Trophoblast cell (in vitro differentiated cells and primary cell): ENCODE measurements at regions not wholly inside any gene's neighbourhood (a gene's known extent, or its start where the extent isn't known, plus 50 kb on each side); places are given as distances from the start of the nearest gene placed in this dataset.

Experiments used
- DNase-seq, 2 donors: peaks; one replicate each; pipeline ENCODE4 v3.0.0-alpha.2; 2016
- H2AFZ ChIP-seq: 2 replicates; pipeline ENCODE4 v1.6.1; 2013; ENCODE audit warnings: low read length, moderate library complexity, mild to moderate bottlenecking; ENCODE audit not compliant: insufficient read depth, poor library complexity
- H2AK5ac ChIP-seq: 2 replicates; pipeline ENCODE4 v1.6.1; 2013; ENCODE audit warnings: mild to moderate bottlenecking, low read length
- H2BK120ac ChIP-seq: 2 replicates; pipeline ENCODE4 v1.6.1; 2013; ENCODE audit warnings: low read length, mild to moderate bottlenecking, moderate library complexity; ENCODE audit not compliant: insufficient read depth, poor library complexity
- H2BK12ac ChIP-seq: 2 replicates; pipeline ENCODE4 v1.6.1; 2013; ENCODE audit warnings: mild to moderate bottlenecking, low read length, moderate library complexity
- H2BK5ac ChIP-seq: 2 replicates; pipeline ENCODE4 v1.6.1; 2013; ENCODE audit warnings: low read length, low read depth, moderate library complexity, mild to moderate bottlenecking; ENCODE audit not compliant: poor library complexity
- H3K14ac ChIP-seq: 2 replicates; pipeline ENCODE4 v1.6.1; 2013; ENCODE audit warnings: mild to moderate bottlenecking, low read length
- H3K18ac ChIP-seq: 2 replicates; pipeline ENCODE4 v1.6.1; 2013; ENCODE audit warnings: mild to moderate bottlenecking, low read length
- H3K23ac ChIP-seq: 2 replicates; pipeline ENCODE4 v1.6.1; 2013; ENCODE audit warnings: low read length
- H3K27ac ChIP-seq: 2 replicates; pipeline ENCODE4 v1.5.1; 2013; ENCODE audit warnings: low read depth, mild to moderate bottlenecking, inconsistent platforms, low read length, moderate library complexity
- H3K27me3 ChIP-seq: 2 replicates; pipeline ENCODE4 v1.6.1; 2013; ENCODE audit warnings: inconsistent platforms, mild to moderate bottlenecking, low read length, moderate library complexity; ENCODE audit not compliant: insufficient read depth
- H3K36me3 ChIP-seq, 2 experiments: 1 replicate in 1 of 2; 2 replicates in 1 of 2; pipeline ENCODE4 v1.6.1; 2013; ENCODE audit warnings: low read length in 2 of 2, mild to moderate bottlenecking in 2 of 2, moderate library complexity in 1 of 2; ENCODE audit not compliant: insufficient read depth in 2 of 2, control insufficient read depth in 1 of 2
- H3K4ac ChIP-seq: 2 replicates; pipeline ENCODE4 v1.6.1; 2013; ENCODE audit warnings: low read depth, mild to moderate bottlenecking, low read length, moderate library complexity
- H3K4me1 ChIP-seq, 2 experiments: 1 replicate in 1 of 2; 2 replicates in 1 of 2; pipeline ENCODE4 v1.6.1; 2013; ENCODE audit warnings: low read length in 2 of 2, mild to moderate bottlenecking in 2 of 2, moderate library complexity in 1 of 2; ENCODE audit not compliant: insufficient read depth in 2 of 2, control insufficient read depth in 1 of 2
- H3K4me2 ChIP-seq: 2 replicates; pipeline ENCODE4 v1.6.1; 2013; ENCODE audit warnings: inconsistent platforms, mild to moderate bottlenecking, low read length, moderate library complexity
- H3K4me3 ChIP-seq: 2 replicates; pipeline ENCODE4 v1.5.1; 2013; ENCODE audit warnings: mild to moderate bottlenecking, low read depth, low read length, inconsistent platforms
- H3K79me1 ChIP-seq: one replicate; pipeline ENCODE4 v1.6.1; 2013; ENCODE audit warnings: low read length
- H3K79me2 ChIP-seq: 2 replicates; pipeline ENCODE4 v1.6.1; 2013; ENCODE audit warnings: low read length, mild to moderate bottlenecking; ENCODE audit not compliant: control insufficient read depth, insufficient read depth, poor library complexity
- H3K9ac ChIP-seq: 2 replicates; pipeline ENCODE4 v1.6.1; 2013; ENCODE audit warnings: mild to moderate bottlenecking, low read length
- H3K9me3 ChIP-seq: 2 replicates; pipeline ENCODE4 v1.6.1; 2013; ENCODE audit warnings: low read depth, mild to moderate bottlenecking, control low read depth, inconsistent platforms, low read length; ENCODE audit not compliant: insufficient read depth
- H4K12ac ChIP-seq: 2 replicates; pipeline ENCODE4 v1.6.1; 2013; ENCODE audit warnings: low read depth, mild to moderate bottlenecking, low read length, moderate library complexity
- H4K8ac ChIP-seq: 2 replicates; pipeline ENCODE4 v1.6.1; 2013; ENCODE audit warnings: low read depth, mild to moderate bottlenecking, low read length, moderate library complexity
- H4K91ac ChIP-seq: one replicate; pipeline ENCODE4 v1.6.1; 2013; ENCODE audit warnings: low read depth, mild to moderate bottlenecking, low read length, moderate library complexity
- WGBS: extraction: QIAGEN DNeasy Blood & Tissue Kit; methylation state at CpG from one replicate; pipeline ENCODE4 v1.1.7; 2013; ENCODE audit warnings: missing lambda C conversion rate; ENCODE audit not compliant: insufficient read length, insufficient coverage; ENCODE audit errors: extremely low coverage; 5-methylcytosine and 5-hydroxymethylcytosine counted together

DNA sequence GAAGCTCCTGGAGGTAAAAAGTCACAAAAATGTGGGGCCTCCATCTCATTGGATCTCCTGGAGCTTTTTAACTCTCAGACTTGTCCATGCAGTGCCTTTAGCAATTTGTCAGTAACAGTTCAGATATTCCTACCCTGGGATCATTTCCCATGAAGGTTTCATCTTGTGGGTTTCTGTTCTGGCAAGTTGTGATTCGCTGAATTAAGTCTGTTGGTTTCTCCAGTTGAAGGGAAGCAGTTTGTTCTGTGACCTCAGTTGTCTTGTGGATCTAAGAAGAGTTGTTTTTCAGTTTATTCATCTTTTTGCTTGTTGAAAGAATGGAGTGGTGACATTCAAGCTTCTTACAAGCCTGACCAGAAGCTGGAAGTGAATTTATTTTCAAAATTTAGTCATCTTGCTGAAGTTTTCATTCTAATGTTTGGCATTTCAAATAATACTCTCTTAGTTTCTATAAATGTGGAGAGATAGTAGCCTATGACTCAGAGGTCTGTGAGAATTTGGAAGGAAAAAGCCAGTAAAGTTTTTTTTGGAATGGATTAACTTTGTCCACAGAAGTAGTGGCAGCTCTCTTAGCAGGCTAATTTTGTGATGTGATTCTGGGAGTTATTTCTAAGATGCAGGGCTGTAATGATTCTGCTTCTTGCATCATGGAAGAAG, 120.1 kb upstream of the CSNK1A1L start:
- Histone ChIP-seq H3K23ac (no peak overlapping the region), H3K4me3 (no peak overlapping the region), H2BK12ac (no peak overlapping the region), H3K27me3 (no peaks in the 10 kb centered on the region), H3K4ac (no peak overlapping the region), H3K79me1 (no peaks in the 10 kb centered on the region), H3K36me3 (no peaks in the 10 kb centered on the region), H4K91ac (no peak overlapping the region), H3K4me1 (no peaks in the 10 kb centered on the region), H3K4me2 (no peak overlapping the region), H2AFZ (no peak overlapping the region), H3K79me2 (no peaks in the 10 kb centered on the region), H4K8ac (no peak overlapping the region), H2BK120ac (no peak overlapping the region), H3K18ac (no peak overlapping the region), H3K14ac (no peak overlapping the region), H2BK5ac (no peak overlapping the region), H3K9me3 (no peaks in the 10 kb centered on the region), H4K12ac (no peak overlapping the region), H3K27ac (no peak overlapping the region), H3K9ac (no peak overlapping the region), H2AK5ac (no peak overlapping the region)
- WGBS = no CpG with 5 or more reads among the region's 1 CpG
- no peak for DNase-seq

DNA sequence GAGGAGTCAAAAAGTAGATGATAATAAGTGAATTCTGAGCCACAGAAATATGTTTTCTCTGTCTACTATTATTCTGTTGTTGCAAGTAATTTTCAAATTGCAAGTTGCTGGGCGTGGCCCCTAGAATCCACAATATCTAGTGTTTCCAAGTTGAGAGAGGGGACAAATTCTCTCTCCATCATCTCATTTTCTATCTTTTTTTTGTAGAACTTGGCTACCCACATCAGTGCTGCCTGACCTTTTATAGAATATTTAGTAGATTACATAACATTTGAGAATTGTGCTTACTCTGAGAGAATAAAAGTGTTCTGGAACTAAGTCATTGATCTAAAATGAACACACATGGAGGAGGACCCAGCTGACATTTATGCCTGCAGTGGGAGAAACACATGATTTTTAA, 110.9 kb upstream of the CSNK1A1L start:
- Histone ChIP-seq H3K4ac (no peak overlapping the region), H2BK120ac (no peak overlapping the region), H2BK5ac (no peak overlapping the region), H3K9ac (no peak overlapping the region), H4K12ac (no peak overlapping the region), H3K14ac (no peak overlapping the region), H3K36me3 (no peaks in the 10 kb centered on the region), H2AK5ac (no peak overlapping the region), H4K8ac (no peak overlapping the region), H3K79me1 (no peaks in the 10 kb centered on the region), H3K4me2 (no peak overlapping the region), H3K27me3 (no peaks in the 10 kb centered on the region), H3K18ac (no peak overlapping the region), H4K91ac (no peak overlapping the region), H3K23ac (no peak overlapping the region), H2BK12ac (no peak overlapping the region), H3K4me1 (no peaks in the 10 kb centered on the region), H2AFZ (no peak overlapping the region), H3K27ac (no peak overlapping the region), H3K79me2 (no peaks in the 10 kb centered on the region), H3K9me3 (no peaks in the 10 kb centered on the region), H3K4me3 (no peak overlapping the region)
- no peak for DNase-seq
- no CpG with 5 or more reads among the region's 1 CpG for WGBS

DNA sequence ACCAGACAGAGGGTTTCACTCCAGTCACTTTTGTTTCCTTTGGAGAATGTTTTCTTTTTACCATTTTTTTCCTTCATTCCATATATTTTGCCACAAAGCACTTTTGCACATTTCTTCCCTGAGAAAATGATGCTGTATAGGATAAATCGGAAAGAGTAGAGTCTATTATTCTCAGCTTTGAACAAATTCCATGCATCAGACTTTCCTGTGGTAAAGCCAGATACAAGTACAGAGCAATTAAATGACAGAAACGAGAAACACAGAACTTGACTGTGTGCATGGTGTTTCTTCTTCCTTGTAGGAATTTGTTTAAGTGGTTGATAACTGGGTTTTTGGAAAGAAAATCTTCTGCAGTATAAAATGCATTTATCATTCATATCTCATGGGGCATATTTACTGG, 107.4 kb upstream of the CSNK1A1L start:
- Histone ChIP-seq H3K9ac (no peak overlapping the region), H3K18ac (no peak overlapping the region), H3K27ac (no peak overlapping the region), H3K79me2 (no peaks in the 10 kb centered on the region), H3K36me3 (no peaks in the 10 kb centered on the region), H4K12ac (no peak overlapping the region), H3K4ac (no peak overlapping the region), H4K8ac (no peak overlapping the region), H3K9me3 (no peaks in the 10 kb centered on the region), H3K79me1 (no peaks in the 10 kb centered on the region), H3K27me3 (no peaks in the 10 kb centered on the region), H4K91ac (no peak overlapping the region), H3K23ac (no peak overlapping the region), H2BK5ac (no peak overlapping the region), H2AK5ac (no peak overlapping the region), H2AFZ (no peak overlapping the region), H2BK12ac (no peak overlapping the region), H3K4me3 (no peak overlapping the region), H3K14ac (no peak overlapping the region), H3K4me1 (no peaks in the 10 kb centered on the region), H3K4me2 (no peak overlapping the region), H2BK120ac (no peak overlapping the region)
- no peak for DNase-seq
- no CpG with 5 or more reads among the region's 2 CpGs for WGBS

DNA sequence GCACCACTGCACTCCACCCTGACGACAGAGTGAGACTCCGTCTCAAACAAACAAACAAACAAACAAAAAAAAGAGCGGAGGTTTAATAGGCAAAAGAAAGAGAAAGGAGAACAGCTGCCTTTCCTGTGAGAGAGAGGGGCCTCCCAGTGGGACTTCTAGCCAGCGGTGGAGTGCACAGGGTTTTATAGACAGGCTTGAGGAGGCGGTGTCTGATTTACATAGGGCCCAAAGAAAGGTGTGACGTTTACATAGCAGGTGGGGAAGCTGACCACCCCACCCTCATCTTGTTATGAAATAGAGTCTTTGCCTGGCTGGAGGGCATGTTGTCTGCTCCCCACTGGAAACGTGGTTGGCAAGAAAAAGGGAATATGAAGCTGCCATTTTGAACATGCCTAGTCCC, 106.0 kb upstream of the CSNK1A1L start:
- H3K4me1 ChIP-seq = no peaks in the 10 kb centered on the region
- no peak overlapping the region for H3K23ac ChIP-seq
- WGBS = no CpG with 5 or more reads among the region's 7 CpGs

More for the DNA sequence above, 106.0 kb upstream of the CSNK1A1L start:
- no peak overlapping the region for H3K4ac ChIP-seq
- no peaks in the 10 kb centered on the region for H3K79me1 ChIP-seq
- H2BK120ac ChIP-seq = no peak overlapping the region
- no peak overlapping the region for H4K91ac ChIP-seq
- no peak overlapping the region for H3K4me3 ChIP-seq
- no peaks in the 10 kb centered on the region for H3K36me3 ChIP-seq
- no peaks in the 10 kb centered on the region for H3K9me3 ChIP-seq
- no peak overlapping the region for H2BK12ac ChIP-seq
- no peak overlapping the region for H2AFZ ChIP-seq
- no peak overlapping the region for H3K4me2 ChIP-seq
- no peak overlapping the region for H4K8ac ChIP-seq
- H3K27me3 ChIP-seq = no peaks in the 10 kb centered on the region
- H3K79me2 ChIP-seq = no peaks in the 10 kb centered on the region
- DNase-seq = no peak
- no peak overlapping the region for H3K9ac ChIP-seq
- H3K18ac ChIP-seq = no peak overlapping the region
- no peak overlapping the region for H4K12ac ChIP-seq
- no peak overlapping the region for H3K14ac ChIP-seq
- no peak overlapping the region for H3K27ac ChIP-seq
- no peak overlapping the region for H2AK5ac ChIP-seq
- H2BK5ac ChIP-seq = no peak overlapping the region
